ENCODE measurements at regions not wholly inside any gene's neighbourhood (a gene's known extent, or its start where the extent isn't known, plus 50 kb on each side); places are given as distances from the start of the nearest gene placed in this dataset.

DNA sequence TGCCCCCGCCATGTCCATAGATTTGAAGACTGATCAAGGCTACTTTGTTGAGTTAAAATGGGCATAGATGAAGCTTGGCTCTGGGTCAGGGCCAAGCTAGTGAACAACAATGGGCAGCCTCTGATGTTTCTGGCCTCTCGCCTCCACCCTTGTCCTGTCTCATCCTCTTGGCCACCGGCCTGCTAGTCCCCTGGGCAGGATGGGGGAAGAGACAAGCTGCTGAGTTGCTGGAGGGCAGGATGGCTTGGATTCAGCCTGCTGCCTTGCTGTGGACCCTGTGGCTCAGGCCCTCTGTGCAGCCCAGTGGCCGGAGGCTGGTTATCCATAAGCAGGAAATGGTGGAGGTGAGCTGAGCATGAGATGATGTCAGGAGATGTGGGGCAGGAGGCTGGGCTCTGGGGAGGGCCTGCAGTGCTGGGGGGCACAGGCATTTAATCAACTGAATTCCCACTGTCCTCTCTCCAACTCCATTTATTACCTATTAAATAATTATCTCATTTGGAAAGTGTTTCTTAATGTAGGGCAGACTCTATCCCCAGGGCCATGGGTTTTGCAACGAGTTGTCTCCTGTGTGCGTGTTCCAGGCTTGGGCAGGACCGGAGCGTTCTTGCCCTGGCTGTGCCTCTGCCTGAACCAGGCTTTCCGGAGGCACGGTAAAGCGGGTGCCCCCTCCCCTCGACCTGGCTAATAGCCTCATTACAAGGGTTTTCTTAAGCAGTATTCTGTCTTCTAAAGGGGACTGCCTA, 122.9 kb downstream of the GLI2 start:
- no peaks in the 10 kb centered on the region for H3K27me3 ChIP-seq (ENCODE audit: insufficient read depth, low read length, poor library complexity, severe bottlenecking)
- H3K4me3 ChIP-seq (ENCODE audit: low read length, poor library complexity, severe bottlenecking): no peak overlapping the region
- H3K9ac ChIP-seq (ENCODE audit: low read depth, low read length, poor library complexity, severe bottlenecking): no peak overlapping the region
- H3K9me3 ChIP-seq (ENCODE audit: insufficient read depth, low read depth, low read length): no peaks in the 10 kb centered on the region
- H2AFZ ChIP-seq (ENCODE audit: low read length): no peak overlapping the region
- H3K9me2 ChIP-seq (replicated peaks; ENCODE audit: low read depth, low read length): no peaks in the 10 kb centered on the region
- H4K20me1 ChIP-seq (ENCODE audit: insufficient read depth, low read length, poor library complexity, severe bottlenecking): no peaks in the 10 kb centered on the region
- no peaks in the 10 kb centered on the region for H3K79me2 ChIP-seq (ENCODE audit: insufficient read depth, low read length)
- no peaks in the 10 kb centered on the region for H3K4me1 ChIP-seq (ENCODE audit: insufficient read depth, low read length, poor library complexity, severe bottlenecking)
- H3K4me2 ChIP-seq (ENCODE audit: low read depth, low read length, poor library complexity, severe bottlenecking): no peak overlapping the region
- TF ChIP-seq, protein P1, sequence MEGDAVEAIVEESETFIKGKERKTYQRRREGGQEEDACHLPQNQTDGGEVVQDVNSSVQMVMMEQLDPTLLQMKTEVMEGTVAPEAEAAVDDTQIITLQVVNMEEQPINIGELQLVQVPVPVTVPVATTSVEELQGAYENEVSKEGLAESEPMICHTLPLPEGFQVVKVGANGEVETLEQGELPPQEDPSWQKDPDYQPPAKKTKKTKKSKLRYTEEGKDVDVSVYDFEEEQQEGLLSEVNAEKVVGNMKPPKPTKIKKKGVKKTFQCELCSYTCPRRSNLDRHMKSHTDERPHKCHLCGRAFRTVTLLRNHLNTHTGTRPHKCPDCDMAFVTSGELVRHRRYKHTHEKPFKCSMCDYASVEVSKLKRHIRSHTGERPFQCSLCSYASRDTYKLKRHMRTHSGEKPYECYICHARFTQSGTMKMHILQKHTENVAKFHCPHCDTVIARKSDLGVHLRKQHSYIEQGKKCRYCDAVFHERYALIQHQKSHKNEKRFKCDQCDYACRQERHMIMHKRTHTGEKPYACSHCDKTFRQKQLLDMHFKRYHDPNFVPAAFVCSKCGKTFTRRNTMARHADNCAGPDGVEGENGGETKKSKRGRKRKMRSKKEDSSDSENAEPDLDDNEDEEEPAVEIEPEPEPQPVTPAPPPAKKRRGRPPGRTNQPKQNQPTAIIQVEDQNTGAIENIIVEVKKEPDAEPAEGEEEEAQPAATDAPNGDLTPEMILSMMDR (conservative IDR thresholded peaks at IDR 0.05; ENCODE audit: low read length): no peak
- no peak for TF ChIP-seq EZH2phosphoT487 (IDR thresholded peaks at IDR 0.05; ENCODE audit: borderline replicate concordance)
- H3F3A ChIP-seq (ENCODE audit: low read depth): no peaks in the 10 kb centered on the region
- no peaks in the 10 kb centered on the region for H3K36me3 ChIP-seq (ENCODE audit: insufficient read depth, low read length)

GRCh38 chr2:120859128-120859527, 123.5 kb downstream of the GLI2 start:
- H2AFZ ChIP-seq (ENCODE audit: low read length): no peak overlapping the region
- H3K4me3 ChIP-seq (ENCODE audit: low read length, poor library complexity, severe bottlenecking): no peak overlapping the region
- no peak overlapping the region for H3K4me2 ChIP-seq (ENCODE audit: low read depth, low read length, poor library complexity, severe bottlenecking)
- no peaks in the 10 kb centered on the region for H3K9me2 ChIP-seq (replicated peaks; ENCODE audit: low read depth, low read length)
- no peaks in the 10 kb centered on the region for H3F3A ChIP-seq (ENCODE audit: low read depth)
- H3K9ac ChIP-seq (ENCODE audit: low read depth, low read length, poor library complexity, severe bottlenecking): no peak overlapping the region
- H3K36me3 ChIP-seq (ENCODE audit: insufficient read depth, low read length): no peaks in the 10 kb centered on the region
- H4K20me1 ChIP-seq (ENCODE audit: insufficient read depth, low read length, poor library complexity, severe bottlenecking): no peaks in the 10 kb centered on the region
- H3K79me2 ChIP-seq (ENCODE audit: insufficient read depth, low read length): no peaks in the 10 kb centered on the region
- TF ChIP-seq, protein P1 (conservative IDR thresholded peaks at IDR 0.05; ENCODE audit: low read length): no peak
- TF ChIP-seq EZH2phosphoT487 (IDR thresholded peaks at IDR 0.05; ENCODE audit: borderline replicate concordance): no peak
- no peaks in the 10 kb centered on the region for H3K4me1 ChIP-seq (ENCODE audit: insufficient read depth, low read length, poor library complexity, severe bottlenecking)
- H3K27me3 ChIP-seq (ENCODE audit: insufficient read depth, low read length, poor library complexity, severe bottlenecking): no peaks in the 10 kb centered on the region
- H3K9me3 ChIP-seq (ENCODE audit: insufficient read depth, low read depth, low read length): no peaks in the 10 kb centered on the region

DNA sequence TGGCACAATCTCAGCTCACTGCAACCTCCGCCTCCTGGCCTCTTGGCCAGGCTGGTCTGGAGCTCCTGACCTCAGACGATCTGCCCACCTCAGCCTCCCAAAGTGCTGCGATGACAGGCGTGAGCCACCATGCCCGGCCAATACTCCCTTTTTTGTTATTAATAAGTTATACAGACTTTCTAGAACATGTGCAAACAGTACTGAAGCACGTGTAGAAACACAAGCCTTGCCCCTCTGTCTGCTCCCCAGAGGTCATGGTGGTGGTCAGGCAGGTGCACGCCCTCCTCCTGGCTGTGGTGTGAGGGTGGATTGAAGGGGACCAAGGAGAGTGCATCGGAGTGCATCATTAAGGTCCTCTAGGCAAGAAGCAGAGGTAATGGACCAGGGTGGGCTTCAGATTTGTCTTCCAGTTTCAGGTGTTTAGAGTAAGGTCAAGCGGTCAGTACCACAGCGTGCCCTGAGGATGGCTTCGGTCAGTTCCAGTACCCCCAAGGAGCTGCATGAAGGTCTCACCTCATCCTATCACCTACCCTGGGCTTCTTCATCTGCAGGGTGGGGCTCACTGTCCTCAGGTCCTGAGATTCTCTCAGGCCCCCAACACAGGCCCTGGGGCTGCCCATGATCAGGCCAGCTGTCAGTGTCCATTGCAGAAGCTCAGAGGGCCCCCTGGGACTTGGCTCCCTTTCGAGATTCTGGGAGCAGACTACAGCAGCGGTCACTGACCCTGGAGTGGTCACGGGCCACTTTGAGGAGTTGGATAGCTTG, 124.3 kb downstream of the GLI2 start:
- H3K4me1 ChIP-seq (ENCODE audit: insufficient read depth, low read length, poor library complexity, severe bottlenecking): no peaks in the 10 kb centered on the region
- H3K9ac ChIP-seq (ENCODE audit: low read depth, low read length, poor library complexity, severe bottlenecking): no peak overlapping the region
- no peak overlapping the region for H3K4me3 ChIP-seq (ENCODE audit: low read length, poor library complexity, severe bottlenecking)
- H3K9me2 ChIP-seq (replicated peaks; ENCODE audit: low read depth, low read length): no peaks in the 10 kb centered on the region
- no peaks in the 10 kb centered on the region for H3K79me2 ChIP-seq (ENCODE audit: insufficient read depth, low read length)
- H2AFZ ChIP-seq (ENCODE audit: low read length): no peak overlapping the region
- no peaks in the 10 kb centered on the region for H3K27me3 ChIP-seq (ENCODE audit: insufficient read depth, low read length, poor library complexity, severe bottlenecking)
- no peak overlapping the region for H3K4me2 ChIP-seq (ENCODE audit: low read depth, low read length, poor library complexity, severe bottlenecking)
- H3F3A ChIP-seq (ENCODE audit: low read depth): no peaks in the 10 kb centered on the region
- H4K20me1 ChIP-seq (ENCODE audit: insufficient read depth, low read length, poor library complexity, severe bottlenecking): no peaks in the 10 kb centered on the region
- TF ChIP-seq, protein P1 (conservative IDR thresholded peaks at IDR 0.05; ENCODE audit: low read length): no peak
- TF ChIP-seq EZH2phosphoT487 (IDR thresholded peaks at IDR 0.05; ENCODE audit: borderline replicate concordance): no peak
- no peaks in the 10 kb centered on the region for H3K9me3 ChIP-seq (ENCODE audit: insufficient read depth, low read depth, low read length)
- H3K36me3 ChIP-seq (ENCODE audit: insufficient read depth, low read length): no peaks in the 10 kb centered on the region
